Bronchial epithelial cell (primary cell): ENCODE measurements at regions not wholly inside any gene's neighbourhood (a gene's known extent, or its start where the extent isn't known, plus 50 kb on each side); places are given as distances from the start of the nearest gene placed in this dataset.

Experiments
- DNase-seq: peaks from one replicate; pipeline ENCODE4 v3.0.0-alpha.2; 2010; ENCODE audit warnings: low read depth
- FAIRE-seq: peaks from 2 replicates; lab custom pipeline; 2011; peaks lifted over from hg19 to GRCh38; lab: Jason Lieb, UNC
- H3K27me3 ChIP-seq: 2 replicates; pipeline ENCODE4 v1.5.1; 2011; ENCODE audit warnings: low read length; ENCODE audit not compliant: control insufficient read depth, insufficient read depth
- H3K36me3 ChIP-seq: 2 replicates; pipeline ENCODE4 v1.5.1; 2011; ENCODE audit warnings: low read length; ENCODE audit not compliant: control insufficient read depth, insufficient read depth
- H3K4me3 ChIP-seq: 2 replicates; pipeline ENCODE4 v1.5.1; 2011; ENCODE audit warnings: mild to moderate bottlenecking, low read depth, low read length, control low read depth
- CTCF ChIP-seq: IDR thresholded peaks from 2 replicates; pipeline ENCODE4 v1.5.1; 2011; ENCODE audit warnings: mild to moderate bottlenecking, moderate library complexity, low read length, control low read depth, inconsistent platforms; ENCODE audit not compliant: insufficient read depth, severe bottlenecking

DNA sequence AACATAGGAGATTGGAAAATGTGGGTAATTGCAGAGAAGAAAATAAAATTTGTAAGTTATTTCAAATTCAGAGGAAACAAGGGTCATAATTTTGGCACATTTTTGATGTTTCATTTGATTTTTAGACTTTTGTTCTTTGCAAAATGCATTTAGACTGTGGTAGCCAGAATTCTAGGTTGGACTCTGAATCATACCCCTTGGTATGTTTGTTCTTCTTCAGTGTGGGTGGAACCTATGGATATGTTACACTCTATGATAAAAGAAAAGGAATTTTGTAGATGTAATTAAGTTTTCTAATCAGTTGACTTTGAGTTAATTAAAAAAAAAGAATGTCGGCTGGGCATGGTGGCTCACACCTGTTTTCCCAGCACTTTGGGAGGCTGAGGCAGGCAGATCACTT is 827.0 kb downstream of the AACS start:
- H3K27me3 ChIP-seq, result no peaks in the 10 kb centered on the region
- no peak for TF ChIP-seq CTCF
- FAIRE-seq, result no peak
- H3K36me3 ChIP-seq, result no peaks in the 10 kb centered on the region
- DNase-seq, result peak; percentile 26
- H3K4me3 ChIP-seq, result no peak overlapping the region

DNA sequence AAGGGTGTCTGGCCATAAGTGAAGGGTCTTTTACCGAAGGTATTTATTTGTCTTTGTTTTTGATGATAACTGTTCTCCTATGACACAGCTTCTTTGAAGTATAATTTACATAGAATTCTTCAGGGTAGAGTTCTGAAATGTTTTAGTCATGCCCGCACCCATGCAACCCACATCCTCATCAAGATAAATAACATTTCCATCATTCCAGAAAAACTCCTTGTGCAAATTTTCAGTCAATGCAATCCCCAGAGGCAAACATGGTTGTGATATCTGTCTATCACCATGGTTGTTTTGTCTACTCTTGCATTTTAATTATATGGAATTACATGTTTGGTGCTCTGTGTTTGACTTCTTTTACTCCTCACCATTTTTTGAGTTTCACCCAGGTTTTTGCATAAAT is 837.8 kb downstream of the AACS start:
- DNase-seq (no peak), FAIRE-seq (no peak)
- H3K36me3 ChIP-seq, result no peaks in the 10 kb centered on the region
- H3K27me3 ChIP-seq, result no peaks in the 10 kb centered on the region
- TF ChIP-seq CTCF, result no peak
- no peak overlapping the region for H3K4me3 ChIP-seq

DNA sequence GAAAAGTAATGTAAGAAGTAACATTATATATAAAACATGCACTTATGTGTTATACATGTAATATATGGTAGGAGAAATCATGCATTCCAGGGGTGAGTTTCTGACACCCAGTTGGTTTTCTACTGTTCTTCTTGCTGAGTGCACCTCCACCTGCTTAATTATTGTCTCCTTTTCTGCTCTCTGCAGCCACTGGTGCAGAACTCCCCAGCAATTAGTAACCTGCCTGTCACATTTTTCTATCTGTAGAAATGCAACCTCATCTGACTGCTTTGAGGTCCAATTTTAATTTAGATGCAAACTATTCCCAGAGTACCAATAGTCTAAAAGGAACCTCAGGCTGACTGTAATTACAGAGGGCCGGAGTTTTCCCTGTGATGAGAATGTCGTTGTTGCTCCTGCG is 842.1 kb downstream of the AACS start:
- FAIRE-seq (no peak), DNase-seq (no peak)
- no peak for TF ChIP-seq CTCF
- Histone ChIP-seq H3K36me3 (no peaks in the 10 kb centered on the region), H3K4me3 (no peak overlapping the region), H3K27me3 (no peaks in the 10 kb centered on the region)

DNA sequence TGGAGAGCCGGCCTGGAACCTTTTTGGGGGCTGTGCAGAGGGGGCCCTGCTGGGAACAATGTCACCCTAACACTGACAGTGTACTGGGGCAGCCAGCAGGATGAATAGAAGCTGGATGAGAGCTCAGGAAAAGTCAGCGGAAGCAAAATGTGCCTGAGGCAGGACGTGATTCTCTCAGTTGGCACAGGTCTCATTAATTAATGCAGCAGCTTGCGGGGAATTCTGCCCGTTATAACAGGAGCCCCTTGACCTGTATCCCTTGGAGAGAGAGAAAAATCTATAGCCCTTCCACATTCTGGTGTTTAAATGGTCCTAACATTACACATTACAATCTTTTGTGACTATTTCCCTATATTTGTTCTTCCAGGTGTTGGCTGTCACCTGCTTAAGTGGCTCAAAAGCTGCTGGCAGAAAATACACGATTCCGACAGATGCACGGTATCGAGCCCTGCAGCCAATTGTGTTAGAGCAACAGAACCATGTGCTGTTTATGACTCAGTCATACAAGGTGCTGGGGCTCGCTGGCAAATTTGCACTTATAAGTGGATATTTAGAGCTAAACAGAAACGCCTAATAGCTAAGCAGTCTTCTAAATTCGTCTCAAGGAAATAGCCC is 854.7 kb downstream of the AACS start:
- TF ChIP-seq CTCF, result no peak
- H3K36me3 ChIP-seq, result no peaks in the 10 kb centered on the region
- H3K27me3 ChIP-seq, result no peaks in the 10 kb centered on the region
- H3K4me3 ChIP-seq, result no peak overlapping the region
- no peak for DNase-seq
- FAIRE-seq, result no peak

DNA sequence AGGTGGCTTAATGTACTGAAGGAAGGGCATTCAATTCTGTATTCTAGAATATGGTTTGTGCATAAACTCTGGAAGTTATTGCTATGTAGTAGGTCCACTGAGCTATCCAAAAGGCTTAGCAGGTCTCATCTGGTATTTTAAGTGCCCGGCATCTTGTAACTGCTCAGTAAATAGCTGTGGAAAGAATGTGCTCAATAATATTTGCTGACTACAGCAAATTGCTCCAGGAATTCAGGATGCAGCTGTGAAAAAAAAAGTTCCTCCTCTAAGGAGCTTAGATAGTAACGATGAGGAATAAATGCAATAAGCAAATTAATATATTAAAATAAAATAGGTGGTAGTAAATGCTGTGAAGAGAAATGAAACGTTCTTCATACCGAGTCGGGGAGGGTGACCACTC is 857.1 kb downstream of the AACS start:
- DNase-seq (no peak), FAIRE-seq (no peak)
- Histone ChIP-seq H3K36me3 (no peaks in the 10 kb centered on the region), H3K4me3 (no peak overlapping the region), H3K27me3 (no peaks in the 10 kb centered on the region)
- TF ChIP-seq CTCF, result no peak

DNA sequence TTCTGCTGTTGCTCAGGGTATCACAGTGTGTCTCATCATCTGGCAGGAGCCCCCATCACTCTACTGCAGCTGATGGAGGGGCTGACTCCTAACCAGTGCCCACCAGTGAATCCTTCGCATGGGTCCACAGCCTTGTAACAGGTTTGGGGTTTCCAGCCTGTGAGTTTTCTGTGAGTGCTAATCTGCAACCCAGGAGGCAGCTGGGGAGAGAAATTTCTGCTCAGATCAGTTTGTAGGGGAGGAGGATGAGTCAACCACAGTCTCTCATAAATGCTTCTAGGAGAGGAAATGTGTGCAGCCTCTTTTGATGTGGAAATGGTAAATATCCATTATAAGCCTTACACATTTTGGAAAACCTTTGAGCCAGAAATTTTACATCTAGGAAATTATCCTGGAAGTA is 871.3 kb downstream of the AACS start:
- TF ChIP-seq CTCF, result no peak
- Histone ChIP-seq H3K27me3 (no peaks in the 10 kb centered on the region), H3K36me3 (no peaks in the 10 kb centered on the region), H3K4me3 (no peak overlapping the region)
- FAIRE-seq (no peak), DNase-seq (no peak)
